Activated CD8-positive, alpha-beta memory T cell treated with anti-CD3 and anti-CD28 coated beads, Interleukin-2, amount 50 U/mL, for 24 hours (primary cell): ENCODE measurements at regions not wholly inside any gene's neighbourhood (a gene's known extent, or its start where the extent isn't known, plus 50 kb on each side); places are given as distances from the start of the nearest gene placed in this dataset.
"Not testable (repeated sequence)": the region's sequence is repeated elsewhere in the genome, so short reads cannot be mapped to it uniquely, and the experiment has no call there.

Source experiments
- DNase-seq: peaks from one replicate; pipeline ENCODE4 v3.0.0-alpha.2; 2020; ENCODE audit errors: extremely low read depth

GRCh38 chr2:145543155-145543554 is 1023.2 kb upstream of the ZEB2 start:
- DNase-seq = no peak

- no peak for DNase-seq
Observed at GRCh38 chr2:145541028-145541427, 1021.1 kb upstream of the ZEB2 start.

- no peak for DNase-seq
Observed at GRCh38 chr2:145538661-145539350, 1018.9 kb upstream of the ZEB2 start.

GRCh38 chr2:145530653-145531052 is 1010.7 kb upstream of the ZEB2 start:
- DNase-seq = no peak

GRCh38 chr2:145524836-145525235 is 1004.9 kb upstream of the ZEB2 start:
- DNase-seq = no peak

GRCh38 chr2:145524303-145524702 is 1004.4 kb upstream of the ZEB2 start:
- no peak for DNase-seq

GRCh38 chr2:145519254-145519653 is 999.3 kb upstream of the ZEB2 start:
- DNase-seq = not testable (repeated sequence)

GRCh38 chr2:145511946-145512345 is 992.0 kb upstream of the ZEB2 start:
- no peak for DNase-seq

GRCh38 chr2:145503511-145503910 is 983.6 kb upstream of the ZEB2 start:
- DNase-seq = no peak

GRCh38 chr2:145501920-145502319 is 982.0 kb upstream of the ZEB2 start:
- no peak for DNase-seq

- DNase-seq = no peak
Observed at GRCh38 chr2:145495590-145495989, 975.7 kb upstream of the ZEB2 start.

- DNase-seq = no peak
Observed at GRCh38 chr2:145494441-145494840, 974.5 kb upstream of the ZEB2 start.

GRCh38 chr2:145488571-145488970 is 968.7 kb upstream of the ZEB2 start:
- DNase-seq = no peak

- no peak for DNase-seq
Observed at GRCh38 chr2:145484448-145485097, 964.7 kb upstream of the ZEB2 start.

GRCh38 chr2:145483854-145484253 is 963.9 kb upstream of the ZEB2 start:
- DNase-seq = no peak

GRCh38 chr2:145481334-145481922 is 961.5 kb upstream of the ZEB2 start:
- DNase-seq = no peak

GRCh38 chr2:145464866-145465265 is 944.9 kb upstream of the ZEB2 start:
- no peak for DNase-seq

- DNase-seq = no peak
Observed at GRCh38 chr2:145460112-145460511, 940.2 kb upstream of the ZEB2 start.

- no peak for DNase-seq
Observed at GRCh38 chr2:145431181-145431951, 911.4 kb upstream of the ZEB2 start.

- DNase-seq = no peak
Observed at GRCh38 chr2:145423809-145424208, 903.9 kb upstream of the ZEB2 start.

GRCh38 chr2:145422576-145422975 is 902.7 kb upstream of the ZEB2 start:
- DNase-seq = no peak

GRCh38 chr2:145421841-145422240 is 901.9 kb upstream of the ZEB2 start:
- DNase-seq = no peak

- no peak for DNase-seq
Observed at GRCh38 chr2:145416640-145417039, 896.7 kb upstream of the ZEB2 start.
